HG02981 (cell line): ENCODE measurements at regions not wholly inside any gene's neighbourhood (a gene's known extent, or its start where the extent isn't known, plus 50 kb on each side); places are given as distances from the start of the nearest gene placed in this dataset.

Experiments
- ATAC-seq: cut with Tn5 transposase; IDR thresholded peaks from one replicate; pipeline ENCODE4 v1.9.1; 2021; ENCODE audit warnings: mild to moderate bottlenecking, moderate library complexity; ENCODE audit not compliant: unreplicated experiment

DNA sequence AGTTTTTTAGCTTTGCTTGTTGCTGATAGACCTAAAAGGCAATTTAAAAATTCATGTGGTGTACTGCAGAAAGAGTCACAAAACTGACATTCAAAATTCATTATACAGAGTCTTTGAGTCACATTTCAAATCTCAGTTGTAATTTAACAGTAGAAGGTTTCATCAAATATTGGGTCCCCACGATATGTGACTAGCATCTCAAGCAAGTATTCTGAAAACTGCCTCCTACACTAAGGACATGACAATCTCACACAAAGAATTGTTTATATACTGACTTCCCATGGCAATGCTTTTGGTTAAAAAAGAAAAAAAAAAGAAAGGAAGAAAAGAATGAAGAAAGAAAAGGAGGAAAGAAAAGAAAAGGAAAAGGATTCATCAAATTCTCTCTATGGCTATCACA, 62.1 kb upstream of the CTSO start:
- ATAC-seq, result no peak

DNA sequence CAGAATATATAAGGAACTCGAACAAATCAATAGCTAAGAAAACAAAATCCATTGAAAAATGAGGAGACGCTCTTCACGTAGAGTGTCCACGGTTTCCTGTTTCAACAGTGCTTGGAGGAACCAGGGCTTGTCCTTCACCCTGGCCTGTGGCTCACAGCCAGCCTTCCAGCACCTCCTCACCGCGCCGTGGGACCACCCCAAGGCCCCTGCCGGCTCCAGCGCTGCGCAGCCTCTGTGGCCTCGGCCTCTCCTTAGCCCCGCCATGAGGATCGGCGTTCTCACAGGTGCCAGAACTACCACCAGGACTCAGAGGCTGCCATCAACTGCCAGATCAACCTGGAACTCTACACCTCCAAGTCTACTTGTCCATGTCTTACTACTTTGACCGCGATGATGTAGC, 52.5 kb upstream of the CTSO start:
- no peak for ATAC-seq
